RPMI8226 (cell line): ENCODE measurements at regions not wholly inside any gene's neighbourhood (a gene's known extent, or its start where the extent isn't known, plus 50 kb on each side); places are given as distances from the start of the nearest gene placed in this dataset.
"Not testable (repeated sequence)": the region's sequence is repeated elsewhere in the genome, so short reads cannot be mapped to it uniquely, and the experiment has no call there.

Source experiments
- DNase-seq: peaks from one replicate; pipeline ENCODE4 v3.0.0-alpha.2; 2015

DNA sequence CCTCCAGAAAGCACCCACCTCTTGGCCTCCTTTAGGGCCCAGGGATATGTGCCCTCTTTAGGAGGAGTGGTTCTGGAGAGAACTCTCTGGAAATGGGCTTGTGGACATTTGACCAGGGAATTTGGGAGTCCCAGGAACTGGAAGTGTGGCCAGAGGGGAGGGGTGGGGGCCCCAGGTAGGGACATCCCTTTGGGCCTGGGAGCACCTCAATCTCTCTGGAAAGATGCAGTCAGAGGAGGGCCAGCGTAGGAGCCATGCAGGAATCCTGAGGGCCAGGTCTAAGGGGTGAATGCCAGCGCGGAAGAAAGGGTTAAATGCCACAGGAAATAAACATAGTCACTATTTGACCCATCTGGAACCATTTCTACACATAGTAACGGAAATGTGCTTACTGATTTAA is 50.3 kb upstream of the ITGA11 start:
- DNase-seq: no peak

DNA sequence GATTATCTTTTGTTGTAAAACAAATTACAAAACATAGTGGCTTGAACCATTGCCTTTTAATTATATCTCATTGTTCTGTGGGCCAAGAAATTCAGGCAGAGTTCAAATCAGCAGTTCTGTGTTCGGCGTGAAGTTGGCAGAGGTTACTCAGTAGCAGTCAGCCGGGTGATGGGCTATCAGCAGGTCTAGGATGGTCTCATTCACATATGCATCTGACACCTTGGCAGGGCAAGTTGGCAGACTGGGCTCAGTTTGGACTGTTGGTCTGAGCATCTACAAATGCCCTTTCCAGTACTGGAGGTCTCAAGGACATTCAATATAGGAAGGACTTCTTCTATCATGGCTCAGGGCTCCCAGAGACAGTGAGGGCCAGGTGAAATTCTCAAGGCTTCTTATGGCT is 51.2 kb upstream of the ITGA11 start:
- no peak for DNase-seq

DNA sequence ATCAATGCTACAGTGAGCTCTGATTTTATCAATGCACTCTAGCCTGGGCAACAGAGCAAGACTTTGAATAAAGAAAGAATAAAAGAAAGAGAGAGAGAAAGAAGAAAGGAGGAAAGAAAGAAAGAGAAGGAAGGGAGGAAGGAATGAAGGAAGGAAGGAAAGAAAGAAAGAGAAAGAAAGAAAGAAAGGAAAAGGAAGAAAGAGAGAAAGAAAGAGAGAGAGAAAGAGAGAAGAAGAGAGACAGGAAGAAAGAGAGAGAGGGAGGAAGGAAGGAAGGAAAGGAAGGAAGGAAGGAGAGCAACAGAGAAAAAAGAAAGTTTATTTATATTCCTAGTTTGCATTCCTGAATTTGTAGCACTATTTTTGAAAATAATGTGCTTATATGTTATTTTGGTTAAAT is 52.3 kb upstream of the ITGA11 start:
- DNase-seq: no peak

DNA sequence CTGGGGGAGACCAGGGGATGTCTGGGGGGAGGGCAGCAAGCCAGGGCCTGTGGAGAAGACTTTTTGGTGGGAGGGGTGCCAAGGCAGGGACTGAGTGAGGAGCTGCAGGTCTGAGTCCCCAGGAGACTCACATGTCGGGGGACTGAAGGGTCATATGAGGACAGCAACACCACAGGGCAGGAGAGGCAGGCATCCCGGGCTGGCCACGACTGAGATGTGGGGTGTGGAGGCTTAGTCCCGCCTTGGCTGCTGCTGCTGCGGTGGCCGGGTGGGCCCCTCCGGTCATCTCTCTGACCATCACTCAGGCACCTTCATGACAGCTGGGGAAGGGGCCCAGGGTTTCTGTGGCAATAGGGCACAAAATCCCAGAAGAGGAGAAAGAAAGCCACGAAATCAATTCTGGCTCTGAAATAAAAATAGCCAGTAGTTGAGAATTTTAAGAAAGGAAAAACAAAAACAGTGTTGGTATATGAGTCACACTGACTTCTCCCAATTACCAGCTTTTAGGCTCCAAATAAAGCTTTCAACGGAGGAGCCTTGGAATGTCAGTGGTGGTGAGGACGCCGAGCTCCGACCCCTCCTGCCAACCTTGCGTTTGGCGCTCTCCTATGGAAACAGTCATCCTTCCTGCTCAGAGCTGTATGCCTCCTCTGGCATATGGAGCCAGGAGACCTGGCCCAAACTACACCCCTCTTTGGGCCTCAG is 52.9 kb upstream of the ITGA11 start:
- no peak for DNase-seq

DNA sequence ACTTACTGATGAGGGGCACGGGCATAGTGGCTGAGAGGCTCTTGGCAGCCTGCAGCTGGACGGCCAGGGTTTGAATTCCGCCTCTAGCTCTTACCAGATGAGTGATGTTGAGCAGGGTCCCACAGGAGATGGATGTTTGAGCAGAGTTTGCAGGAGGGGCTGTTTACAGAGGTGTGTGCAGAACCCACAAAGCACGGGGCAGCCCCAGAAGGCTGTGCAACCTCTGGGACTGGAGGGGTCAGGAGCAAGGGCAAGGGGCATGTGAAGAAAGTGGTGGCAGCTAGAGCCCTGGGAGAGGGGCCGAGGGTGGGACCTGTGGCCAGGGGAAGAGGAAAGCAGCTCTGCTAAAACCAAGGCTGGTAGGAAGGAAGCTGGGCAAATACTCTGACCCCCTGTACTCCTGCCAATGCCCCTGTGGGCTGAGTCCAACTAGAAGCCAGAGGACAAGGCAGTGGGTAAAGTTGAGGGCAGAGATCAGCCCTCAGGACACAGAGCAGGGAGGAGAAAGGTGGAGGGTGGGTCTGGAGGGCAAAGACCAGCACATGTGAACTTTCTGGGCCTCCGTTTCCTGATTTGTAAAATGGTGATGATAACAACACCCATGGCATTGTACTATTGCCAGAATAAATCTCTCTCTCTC is 53.9 kb upstream of the ITGA11 start:
- DNase-seq: no peak

DNA sequence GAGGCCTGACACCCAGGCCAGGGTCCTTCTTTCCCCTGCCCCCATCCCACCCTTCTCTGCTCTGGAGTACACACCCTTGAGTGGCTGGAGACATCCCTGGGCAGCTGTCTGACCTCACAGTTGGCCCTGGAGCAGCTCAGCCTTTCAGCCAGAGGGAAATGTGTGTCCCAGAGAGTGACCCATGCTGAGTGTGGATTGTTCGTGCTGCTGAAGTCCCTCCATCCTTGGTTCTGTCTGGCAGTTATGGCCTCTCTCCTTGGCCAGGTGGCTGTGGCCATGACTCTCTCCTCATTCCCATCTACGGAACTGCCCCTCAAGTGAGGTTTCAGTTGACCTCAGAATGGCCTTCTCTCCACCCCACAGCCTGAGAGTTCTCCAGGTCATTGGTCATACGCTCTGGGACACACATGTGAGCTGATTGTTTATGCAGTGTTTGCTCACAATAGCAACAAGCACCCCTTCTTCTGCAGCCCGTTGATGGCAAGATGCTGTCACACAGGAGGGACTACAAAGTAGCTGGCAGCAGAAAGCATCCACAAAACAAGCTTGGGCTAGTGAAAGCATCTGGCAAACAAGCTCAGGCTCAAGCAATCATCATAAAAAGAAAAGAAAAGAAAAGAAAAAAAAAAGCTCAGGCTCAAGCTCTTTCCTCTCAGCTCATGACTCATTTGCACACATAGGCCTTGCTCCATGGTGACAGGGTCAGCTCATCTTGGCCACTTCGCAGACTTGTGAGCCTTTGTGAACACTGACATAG is 55.3 kb upstream of the ITGA11 start:
- no peak for DNase-seq

DNA sequence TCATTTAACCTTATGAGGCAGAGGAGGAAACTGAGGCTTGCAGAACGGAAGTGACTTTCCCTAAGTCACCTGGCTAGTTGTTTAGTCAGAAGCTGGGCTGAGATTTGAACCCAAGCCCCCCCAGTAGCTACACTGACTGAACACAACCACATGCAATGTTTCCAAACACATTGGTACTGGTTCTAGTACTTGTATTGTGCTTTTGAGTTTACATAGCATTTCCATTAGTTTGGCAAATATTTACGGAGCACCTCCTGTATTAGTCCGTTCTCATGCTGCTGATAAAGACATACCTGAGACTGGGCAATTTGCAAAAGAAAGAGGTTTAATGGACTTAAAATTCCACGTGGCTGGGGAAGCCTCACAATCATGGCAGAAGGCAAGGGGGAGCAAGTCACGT is 56.3 kb upstream of the ITGA11 start:
- no peak for DNase-seq

DNA sequence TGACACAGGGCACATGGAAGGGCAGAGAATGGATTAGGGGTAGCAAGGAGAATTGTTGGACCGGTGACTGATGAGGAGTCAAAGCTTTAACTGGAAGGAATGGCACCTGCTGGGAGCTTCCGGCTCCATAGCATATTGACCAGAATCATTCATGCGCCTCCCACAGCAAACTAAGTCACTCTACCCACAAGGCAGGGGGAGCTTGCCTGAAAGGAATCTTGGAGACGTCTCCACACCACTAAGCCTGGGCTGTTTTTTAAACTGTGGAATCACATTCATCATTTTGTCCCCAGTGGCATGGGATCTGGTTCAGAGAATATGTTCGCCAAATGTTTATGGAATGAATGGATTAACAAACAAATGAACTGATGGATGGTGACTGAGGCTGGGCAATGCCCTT is 57.0 kb upstream of the ITGA11 start:
- DNase-seq: no peak

DNA sequence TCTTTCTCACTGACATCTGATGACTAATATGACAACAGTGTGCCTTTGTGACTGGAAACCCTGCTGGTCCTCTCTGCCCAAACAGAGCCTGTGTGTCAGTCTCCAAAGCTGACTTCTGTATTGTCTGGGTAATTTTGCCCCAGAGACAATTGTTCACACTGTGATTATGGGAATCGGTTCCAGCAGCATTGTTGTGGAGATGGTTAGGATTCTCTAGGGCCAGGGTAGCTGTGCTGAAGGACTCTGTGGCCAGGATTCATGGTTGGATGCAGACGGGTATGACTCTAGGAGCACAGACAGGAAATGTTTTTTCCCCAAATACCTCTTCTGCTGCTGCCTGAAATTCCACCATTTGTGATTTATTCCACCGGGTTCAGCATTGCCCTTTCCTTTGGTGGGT is 57.5 kb upstream of the ITGA11 start:
- DNase-seq: no peak

DNA sequence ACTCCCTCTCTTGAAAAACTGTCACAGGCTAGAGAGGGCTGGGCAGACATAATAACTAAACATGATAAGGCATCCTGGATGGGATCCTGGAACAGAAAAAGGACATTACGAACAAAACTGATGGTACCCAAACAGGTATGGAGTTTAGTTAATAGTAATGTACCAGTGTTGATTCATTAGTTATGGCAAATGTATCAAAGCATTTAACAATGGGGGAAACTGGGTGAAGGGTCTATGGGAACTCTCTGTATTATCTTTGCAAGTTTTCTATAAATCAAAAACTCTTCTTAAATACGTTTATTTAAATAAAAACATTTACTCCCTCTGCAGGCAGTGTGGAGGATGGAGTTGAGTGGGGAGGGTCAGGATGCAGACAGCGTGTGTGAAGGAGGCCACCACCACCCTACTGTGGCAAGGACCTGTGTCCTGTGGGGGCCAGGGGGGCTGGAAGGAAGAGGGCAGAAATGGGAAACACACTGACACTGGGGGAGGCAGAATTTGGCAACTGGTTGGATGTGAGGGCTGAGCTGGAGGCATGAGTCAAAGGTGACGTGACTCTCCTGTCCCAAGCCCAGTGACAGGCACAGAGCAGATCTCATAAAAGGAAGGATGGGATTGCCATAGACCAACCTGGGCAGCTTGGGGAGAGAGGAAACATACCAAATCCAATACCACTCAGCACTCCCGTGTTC is 59.6 kb upstream of the ITGA11 start:
- DNase-seq: no peak

DNA sequence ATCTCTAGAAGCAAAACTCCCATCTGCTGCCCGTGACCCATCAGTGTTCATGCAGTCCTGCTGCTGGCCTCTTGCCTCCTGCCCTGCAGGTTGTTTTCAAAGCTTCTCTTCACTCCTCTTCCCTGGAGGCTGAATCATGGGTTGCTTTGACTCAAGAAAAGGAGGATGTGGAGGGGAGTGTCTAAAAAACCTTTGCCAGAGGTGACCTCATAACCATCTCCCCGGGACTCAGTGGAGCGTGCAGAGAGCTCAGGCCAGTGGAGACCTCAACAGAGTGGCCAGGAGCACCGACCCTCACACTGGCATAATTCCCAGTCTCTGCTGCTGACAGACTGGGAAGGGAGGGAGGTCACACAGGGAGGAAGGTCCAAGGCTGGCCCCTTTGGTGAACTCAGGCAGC is 60.9 kb upstream of the ITGA11 start:
- DNase-seq: no peak

DNA sequence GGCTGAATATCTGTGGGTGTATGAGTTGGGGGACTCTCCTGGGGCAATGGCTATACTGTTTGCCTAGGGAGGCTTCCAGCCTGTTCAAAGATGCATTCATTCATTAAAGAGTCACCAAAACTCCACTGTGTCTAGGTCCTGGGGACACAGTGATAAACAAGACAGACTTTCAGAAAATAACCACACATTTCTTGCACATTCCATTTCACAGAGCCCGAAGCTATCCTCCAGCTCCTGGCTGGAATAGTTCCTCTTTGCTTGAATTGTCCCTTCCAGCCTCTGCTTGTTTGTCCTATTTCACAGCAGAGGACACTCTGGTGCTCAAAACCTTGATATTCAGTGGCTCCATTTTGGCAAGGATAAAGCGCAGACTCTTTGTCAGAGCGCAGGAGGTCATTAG is 61.7 kb upstream of the ITGA11 start:
- no peak for DNase-seq

DNA sequence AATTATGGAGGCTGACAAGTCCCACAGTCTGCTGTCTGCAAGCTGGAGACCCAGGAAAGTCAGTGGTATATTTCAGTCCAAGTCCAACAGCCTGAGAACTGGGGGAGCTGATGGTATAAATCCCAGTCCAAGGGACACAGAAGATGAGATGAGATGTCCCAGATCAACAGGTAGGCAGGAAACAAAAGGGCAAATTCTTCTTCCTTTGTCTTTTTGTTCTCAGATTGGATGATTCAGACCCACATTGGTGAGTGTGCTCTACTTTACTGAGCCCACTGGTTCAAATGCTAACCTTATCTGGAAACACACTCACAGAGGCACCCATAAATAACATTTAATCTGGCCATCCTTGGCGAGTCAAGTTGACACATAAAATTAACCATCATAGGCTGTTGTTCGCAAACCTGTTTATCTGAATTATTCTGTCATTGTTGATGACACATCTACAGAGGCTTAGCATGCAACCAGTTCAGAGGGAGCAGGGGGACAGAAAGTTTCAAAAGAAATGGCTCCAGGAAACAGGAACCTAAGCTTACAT is 62.7 kb upstream of the ITGA11 start:
- DNase-seq: no peak

DNA sequence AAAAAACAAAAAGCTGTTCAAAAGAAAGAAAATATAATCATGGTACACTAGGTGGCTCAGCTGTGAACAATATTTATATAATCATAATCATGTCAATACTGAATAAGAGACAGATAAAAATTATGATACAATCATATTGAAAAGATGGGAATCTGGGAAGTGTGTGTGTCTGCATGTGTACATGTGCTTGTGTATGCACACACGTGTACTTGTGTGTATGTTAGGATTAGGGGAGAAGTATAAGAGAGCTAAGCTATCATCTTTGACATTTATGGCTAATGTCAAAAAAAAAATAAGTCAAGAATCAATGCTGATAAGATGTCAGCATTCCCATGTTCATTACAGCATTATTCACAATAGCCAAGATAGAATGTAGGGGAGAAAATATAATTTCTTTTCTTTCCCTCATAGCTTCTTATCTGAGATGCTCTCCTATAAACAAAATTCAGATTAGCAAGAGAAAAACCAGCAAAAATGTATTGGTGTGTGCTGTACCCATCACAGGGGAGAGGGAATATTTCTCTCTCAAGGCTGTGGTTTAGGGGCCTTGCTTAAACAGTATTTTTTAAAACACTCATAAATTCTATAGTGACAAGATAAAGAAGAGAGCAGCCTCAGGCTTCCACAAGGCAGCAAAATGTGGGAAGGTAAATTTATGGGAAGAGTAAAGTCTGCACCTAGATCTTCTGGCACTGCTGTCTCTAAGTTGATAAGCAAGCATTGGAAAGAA is 63.4 kb upstream of the ITGA11 start:
- DNase-seq: no peak

DNA sequence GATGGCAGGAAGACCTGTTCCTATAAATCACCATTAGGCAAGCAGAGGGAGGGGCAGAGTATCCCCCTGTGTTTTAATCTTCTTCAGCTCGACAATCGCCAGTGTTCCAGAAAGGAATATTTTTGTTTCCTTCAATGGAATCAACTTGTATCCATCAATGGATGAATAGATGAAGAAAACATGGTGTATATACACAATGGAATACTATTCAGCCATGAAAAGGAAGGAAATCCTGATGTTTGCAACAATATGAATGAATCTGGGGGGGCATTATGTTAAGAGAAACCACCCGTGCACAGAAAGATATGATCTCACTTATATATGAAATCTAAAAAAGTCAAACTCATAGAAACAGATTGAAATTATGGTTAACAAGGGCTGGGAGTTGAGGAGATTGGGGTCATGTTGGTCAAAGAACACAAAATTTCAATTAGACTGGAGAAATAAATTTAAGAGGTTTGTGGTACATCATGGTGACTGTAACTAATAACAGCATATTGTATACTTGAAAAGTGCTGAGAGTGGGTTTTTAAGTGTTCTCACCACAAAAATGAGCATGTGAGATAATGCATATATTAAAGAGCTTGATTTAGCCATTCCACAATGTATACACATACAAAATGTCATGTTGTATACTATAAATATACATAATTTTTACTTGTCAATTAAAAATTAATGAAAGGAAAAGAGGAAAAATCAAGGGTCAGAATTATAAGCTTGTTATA is 64.2 kb upstream of the ITGA11 start:
- DNase-seq: no peak

DNA sequence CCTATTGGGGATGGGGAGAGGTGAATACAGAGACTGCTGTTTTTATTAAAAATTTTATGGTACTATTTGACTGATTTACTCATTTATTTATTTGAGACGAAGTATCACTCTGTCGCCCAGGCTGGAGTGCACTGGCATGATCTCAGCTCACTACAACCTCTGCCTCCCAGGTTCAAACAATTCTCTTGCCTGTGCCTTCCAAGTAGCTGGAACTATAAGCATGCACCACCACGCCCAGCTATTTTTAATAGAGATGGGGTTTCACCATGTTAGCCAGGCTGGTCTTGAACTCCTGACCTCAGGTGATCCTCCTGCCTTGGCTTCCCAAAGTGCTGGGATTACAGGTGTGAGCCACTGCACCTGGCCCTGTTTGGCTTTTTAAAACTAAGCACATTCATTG is 64.8 kb upstream of the ITGA11 start:
- DNase-seq: not testable (repeated sequence)

DNA sequence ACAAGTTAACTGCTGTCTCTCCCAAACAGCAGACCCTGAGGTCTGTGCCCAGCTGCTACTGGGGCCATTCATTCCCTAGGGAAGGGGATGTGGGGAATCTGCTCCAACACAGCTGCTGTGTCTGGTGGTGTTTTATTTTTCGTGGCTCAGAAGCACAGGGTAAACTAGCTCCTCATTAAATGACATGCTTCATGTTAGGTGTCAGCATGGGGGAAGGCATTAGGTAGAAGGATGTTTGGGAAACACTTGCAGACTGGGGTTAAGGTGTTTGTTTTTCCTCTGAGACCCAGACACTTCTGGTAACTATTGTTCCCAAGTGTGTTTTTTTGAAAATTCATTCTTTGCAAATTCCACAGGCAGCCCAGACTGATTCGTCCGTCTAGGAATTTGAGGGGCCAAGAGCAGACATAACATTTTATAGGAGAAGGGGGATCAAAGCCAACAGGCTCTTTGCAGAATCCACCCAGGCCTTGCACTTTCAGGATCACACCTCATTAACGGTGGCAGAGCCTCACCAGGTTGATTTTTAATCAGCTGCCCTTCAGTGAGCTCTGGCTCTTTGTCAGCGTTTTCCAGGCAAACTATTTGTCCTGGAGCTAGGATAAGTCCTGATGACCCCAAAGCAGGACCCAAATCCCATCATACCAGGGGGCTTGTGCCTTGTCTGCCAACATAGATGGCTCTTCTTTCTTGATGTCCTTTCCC is 65.4 kb upstream of the ITGA11 start:
- DNase-seq: no peak

DNA sequence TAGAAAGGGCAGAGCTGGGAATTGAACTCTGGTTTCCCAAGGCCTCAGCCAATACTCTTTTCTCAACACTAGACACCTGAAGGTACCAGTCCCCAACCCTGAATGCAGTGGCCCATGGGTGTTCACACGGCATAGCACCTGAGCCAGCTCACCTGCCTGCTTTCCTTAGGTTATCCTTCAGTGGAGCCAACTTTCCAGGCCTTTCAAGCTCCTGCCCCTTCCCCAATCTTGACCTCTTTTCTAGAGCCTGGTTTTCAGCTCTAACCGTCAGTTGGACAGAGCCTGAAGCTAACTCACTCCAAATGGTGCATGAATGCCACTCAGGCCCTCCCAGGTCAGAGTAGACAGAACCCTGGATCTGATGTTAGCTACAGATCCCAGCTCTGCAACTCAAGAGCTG is 66.1 kb upstream of the ITGA11 start:
- DNase-seq: no peak

DNA sequence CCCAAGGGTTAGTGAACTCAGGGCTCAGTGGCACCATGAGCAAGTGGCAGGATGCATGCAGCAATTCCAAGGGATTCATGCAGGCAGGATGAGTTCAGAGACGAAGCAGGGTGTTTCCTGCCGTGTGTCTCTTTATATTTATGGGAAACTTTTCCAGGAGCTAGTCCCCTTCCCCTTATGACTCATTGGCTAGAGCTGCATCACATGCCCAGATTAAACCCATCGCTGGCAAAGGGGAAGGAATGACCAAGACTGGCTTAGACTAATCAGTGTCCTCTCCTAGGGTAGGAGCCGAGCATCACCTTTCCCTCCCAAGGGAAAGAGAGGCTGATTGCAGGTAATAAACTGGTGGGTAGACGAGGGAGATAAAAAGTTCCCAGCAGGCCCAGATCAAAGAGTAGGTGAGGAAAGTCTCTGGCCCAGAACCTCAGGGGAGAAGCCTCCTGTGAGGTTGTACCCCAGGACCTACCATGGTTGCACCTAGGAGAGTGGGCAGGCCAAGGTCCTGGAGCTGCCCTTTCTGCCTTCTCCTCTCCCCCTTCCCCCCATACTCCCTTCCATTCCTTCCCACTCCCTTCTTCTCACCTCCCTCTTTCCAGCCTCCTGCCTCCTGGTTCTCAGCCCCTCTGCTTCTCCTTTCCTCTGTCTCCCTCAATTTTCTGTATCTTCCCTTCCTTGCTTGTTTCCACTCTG is 67.8 kb upstream of the ITGA11 start:
- DNase-seq: no peak

DNA sequence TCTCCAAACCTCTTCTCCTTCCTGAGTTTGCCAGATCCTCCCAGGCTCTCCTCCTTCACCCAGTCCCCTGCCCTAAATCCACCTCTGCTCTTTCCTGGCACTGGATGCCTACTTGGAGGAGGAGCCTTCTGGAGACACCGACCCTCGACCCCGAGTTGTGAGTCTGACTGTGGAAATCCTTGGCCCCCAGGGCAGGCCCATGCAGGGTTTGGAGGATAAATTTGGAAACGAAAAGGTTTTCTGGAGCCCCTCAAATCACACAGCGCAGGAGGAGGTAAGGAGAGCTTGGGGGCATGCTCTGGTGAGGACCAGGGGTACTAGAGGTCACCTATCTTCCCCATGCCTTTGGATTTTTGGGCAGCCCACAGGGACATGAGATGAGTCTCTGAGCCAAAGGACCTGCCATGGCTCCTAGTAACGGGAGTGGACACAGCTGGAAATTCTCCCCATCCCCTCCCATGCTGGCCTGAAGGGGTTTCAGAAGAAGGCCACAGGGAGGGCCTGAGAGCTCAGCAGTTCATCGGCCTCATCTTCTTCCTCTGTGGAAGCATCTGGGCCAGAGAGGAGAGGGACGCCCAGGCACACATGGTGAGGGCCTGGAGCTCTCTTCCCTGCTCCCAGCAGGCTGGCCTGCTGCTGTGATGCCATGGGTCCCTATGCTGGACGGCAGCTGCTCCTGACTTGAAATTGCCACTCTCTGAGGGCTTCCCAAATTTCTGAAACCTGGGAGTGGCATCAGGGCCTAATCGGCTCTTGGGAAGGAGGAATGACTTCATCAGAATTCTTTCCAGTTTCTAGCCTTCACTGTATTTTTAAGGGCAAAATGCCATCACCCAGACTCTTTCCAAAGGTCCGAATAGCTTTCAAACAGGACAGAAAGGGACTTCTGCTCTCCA is 68.6 kb upstream of the ITGA11 start:
- DNase-seq: no peak
